HEK293 (cell line): ENCODE measurements at regions not wholly inside any gene's neighbourhood (a gene's known extent, or its start where the extent isn't known, plus 50 kb on each side); places are given as distances from the start of the nearest gene placed in this dataset.

ENCODE experiments used
- CTCF ChIA-PET: fragments of 350-600 bp; formaldehyde crosslinking; extraction: SDS; loops from one replicate; lab custom pipeline; 2021; ENCODE audit warnings: antibody characterized with exemption; lab: Yijun Ruan, JAX
- POLR2A ChIA-PET: fragments of 300-600 bp; formaldehyde crosslinking; extraction: SDS; loops from one replicate; lab custom pipeline; 2020; ENCODE audit warnings: antibody characterized with exemption, inconsistent platforms; lab: Yijun Ruan, JAX
- H3K27ac ChIP-seq: fragments of 200-500 bp; sonication (Bioruptor generic); 2 replicates; pipeline ENCODE4 v1.5.1; 2014; ENCODE audit warnings: low read depth, low read length, control low read depth, inconsistent platforms; ENCODE audit errors: extremely low read depth
- H3K36me3 ChIP-seq, 2 experiments: fragments of 200-500 bp in 1 of 2; sonication (Bioruptor generic) in 1 of 2; 1 replicate in 1 of 2; 2 replicates in 1 of 2; pipeline ENCODE4 v1.5.1; 2014 to 2017; ENCODE audit warnings: inconsistent platforms in 2 of 2, low read length in 2 of 2; ENCODE audit not compliant: control insufficient read depth in 2 of 2, insufficient read depth in 1 of 2
- H3K4me1 ChIP-seq: fragments of 200-500 bp; sonication (Bioruptor generic); 2 replicates; pipeline ENCODE4 v1.5.1; 2014; ENCODE audit warnings: mild to moderate bottlenecking, low read length, inconsistent platforms; ENCODE audit not compliant: control insufficient read depth, insufficient read depth
- H3K4me3 ChIP-seq: 2 replicates; pipeline ENCODE4 v1.5.1; 2011; ENCODE audit warnings: low read depth, mild to moderate bottlenecking, control low read depth, low read length, moderate library complexity
- H3K9me3 ChIP-seq: fragments of 200-500 bp; sonication (Bioruptor generic); 2 replicates; pipeline ENCODE4 v1.5.1; 2014; ENCODE audit warnings: low read depth, low read length, inconsistent platforms; ENCODE audit not compliant: control insufficient read depth, insufficient read depth
- KLF16 ChIP-seq: fragments of 450-650 bp; formaldehyde crosslinking; IDR thresholded peaks from 2 replicates; pipeline ENCODE4 v1.5.1; 2017; ENCODE audit warnings: missing biosample characterization, missing genetic modification characterization
- KLF7 ChIP-seq: fragments of 450-650 bp; formaldehyde crosslinking; IDR thresholded peaks from 2 replicates; pipeline ENCODE4 v1.5.1; 2016; ENCODE audit warnings: missing biosample characterization, missing genetic modification characterization, borderline replicate concordance
- KLF8 ChIP-seq: fragments of 450-650 bp; formaldehyde crosslinking; IDR thresholded peaks from 2 replicates; pipeline ENCODE4 v1.5.1; 2016; ENCODE audit warnings: missing biosample characterization, missing genetic modification characterization
- ZBTB21 ChIP-seq: fragments of 450-650 bp; formaldehyde crosslinking; IDR thresholded peaks from 2 replicates; pipeline ENCODE4 v1.5.1; 2017; ENCODE audit warnings: missing biosample characterization, missing genetic modification characterization
- ZBTB7A ChIP-seq: fragments of 450-650 bp; formaldehyde crosslinking; IDR thresholded peaks from 2 replicates; pipeline ENCODE4 v1.5.1; 2016; ENCODE audit warnings: low read depth, missing biosample characterization, missing genetic modification characterization
- ZFP69B ChIP-seq: fragments of 450-650 bp; formaldehyde crosslinking; IDR thresholded peaks from 2 replicates; pipeline ENCODE4 v1.5.1; 2016; ENCODE audit warnings: missing biosample characterization, missing genetic modification characterization
- ZNF112 ChIP-seq: fragments of 450-650 bp; formaldehyde crosslinking; IDR thresholded peaks from 2 replicates; pipeline ENCODE4 v1.5.0; 2017; ENCODE audit warnings: missing biosample characterization, missing genetic modification characterization
- ZNF114 ChIP-seq: fragments of 450-650 bp; formaldehyde crosslinking; IDR thresholded peaks from 2 replicates; pipeline ENCODE4 v1.5.0; 2017; ENCODE audit warnings: missing biosample characterization, missing genetic modification characterization
- ZNF140 ChIP-seq: fragments of 450-650 bp; formaldehyde crosslinking; IDR thresholded peaks from 2 replicates; pipeline ENCODE4 v1.5.1; 2016; ENCODE audit warnings: missing biosample characterization, missing genetic modification characterization
- ZNF2 ChIP-seq: fragments of 450-650 bp; formaldehyde crosslinking; IDR thresholded peaks from 2 replicates; pipeline ENCODE4 v1.5.1; 2016; ENCODE audit warnings: missing biosample characterization, missing genetic modification characterization
- ZNF391 ChIP-seq: fragments of 450-650 bp; formaldehyde crosslinking; IDR thresholded peaks from 2 replicates; pipeline ENCODE4 v1.5.1; 2016; ENCODE audit warnings: low read depth, missing biosample characterization, missing genetic modification characterization, borderline replicate concordance
- ZNF514 ChIP-seq: fragments of 450-650 bp; formaldehyde crosslinking; IDR thresholded peaks from 2 replicates; pipeline ENCODE4 v1.5.1; 2016; ENCODE audit warnings: missing biosample characterization, missing genetic modification characterization
- ZNF560 ChIP-seq: fragments of 450-650 bp; formaldehyde crosslinking; IDR thresholded peaks from 2 replicates; pipeline ENCODE4 v1.5.1; 2017; ENCODE audit warnings: missing biosample characterization, missing genetic modification characterization, borderline replicate concordance
- ZNF561 ChIP-seq: fragments of 450-650 bp; IDR thresholded peaks from 2 replicates; pipeline ENCODE4 v1.5.1; 2018; ENCODE audit warnings: missing biosample characterization, missing genetic modification characterization, borderline replicate concordance
- ZNF626 ChIP-seq: fragments of 450-650 bp; sonication (Bioruptor Pico); formaldehyde crosslinking; IDR thresholded peaks from 2 replicates; pipeline ENCODE4 v1.5.1; 2018; ENCODE audit warnings: missing biosample characterization, missing genetic modification characterization, inconsistent platforms
- ZNF664 ChIP-seq: fragments of 450-650 bp; formaldehyde crosslinking; IDR thresholded peaks from 2 replicates; pipeline ENCODE4 v1.5.1; 2016; ENCODE audit warnings: missing biosample characterization, missing genetic modification characterization
- ZNF830 ChIP-seq: fragments of 450-650 bp; IDR thresholded peaks from 2 replicates; pipeline ENCODE4 v1.5.0; 2018; ENCODE audit warnings: missing biosample characterization, missing genetic modification characterization, low read depth, mild to moderate bottlenecking, moderate library complexity
- TF ChIP-seq, protein P1 (sequence below): fragments of 450-650 bp; formaldehyde crosslinking; IDR thresholded peaks from 2 replicates; pipeline ENCODE4 v1.5.1; 2016; ENCODE audit warnings: missing biosample characterization, missing genetic modification characterization
- TF ChIP-seq, protein P2 (sequence below): fragments of 450-650 bp; formaldehyde crosslinking; IDR thresholded peaks from 2 replicates; pipeline ENCODE4 v1.5.1; 2016; ENCODE audit warnings: missing biosample characterization, missing genetic modification characterization
- TF ChIP-seq, protein P3 (sequence below): fragments of 450-650 bp; formaldehyde crosslinking; IDR thresholded peaks from 2 replicates; pipeline ENCODE4 v1.5.1; 2016; ENCODE audit warnings: missing biosample characterization, missing genetic modification characterization
- TF ChIP-seq, protein P4 (sequence below): fragments of 450-650 bp; IDR thresholded peaks from 2 replicates; pipeline ENCODE4 v1.5.1; 2018; ENCODE audit warnings: missing biosample characterization, missing genetic modification characterization
- TF ChIP-seq, protein P5 (sequence below): fragments of 450-650 bp; formaldehyde crosslinking; optimal IDR thresholded peaks from 2 replicates; pipeline ENCODE3; 2016; ENCODE audit warnings: missing biosample characterization, mild to moderate bottlenecking, missing genetic modification characterization

DNA sequence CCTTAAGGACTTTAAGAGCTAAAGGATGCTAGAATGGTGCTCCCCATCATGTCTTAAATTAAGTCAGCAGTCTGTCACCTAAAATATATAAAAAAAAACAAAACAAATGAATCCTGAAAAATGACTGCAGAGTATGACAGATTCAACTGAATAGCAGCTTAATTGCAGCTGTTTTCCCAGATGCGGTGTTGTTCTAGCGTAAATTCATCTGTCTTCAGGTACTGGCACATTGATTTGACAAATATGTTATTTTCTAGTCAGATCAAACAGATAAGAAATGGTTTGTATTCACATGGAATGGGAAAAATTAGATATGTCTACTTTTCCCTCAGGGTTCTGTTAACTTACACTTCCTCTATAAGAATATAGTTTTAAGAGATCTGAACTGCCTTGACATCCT, 211.7 kb downstream of the NAF1 start (continued):
- no peak for TF ChIP-seq ZBTB7A
- TF ChIP-seq KLF8 (tag by site-specific recombination), result no peak

DNA sequence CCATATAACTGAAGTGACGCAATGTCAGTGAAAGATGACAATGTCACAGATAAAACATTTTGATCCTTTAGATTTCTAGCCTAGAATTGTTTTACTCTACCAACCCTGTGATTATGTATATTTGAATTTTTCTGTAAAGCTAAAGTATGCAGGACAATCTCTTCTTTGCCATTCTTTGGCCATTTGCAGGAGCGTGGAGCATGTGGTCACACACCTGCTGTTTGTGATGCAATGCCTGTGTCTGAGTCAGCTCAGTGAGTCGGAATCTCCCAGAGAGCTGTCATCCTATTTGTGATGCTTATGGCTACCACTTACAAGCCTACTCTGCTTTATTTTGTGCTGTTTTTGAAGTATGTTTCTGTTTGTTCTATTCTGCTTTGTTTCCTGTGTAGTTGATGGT, 214.5 kb downstream of the NAF1 start:
- H3K9me3 ChIP-seq, result no peaks in the 10 kb centered on the region
- POLR2A ChIA-PET, result no interaction called here
- H3K4me3 ChIP-seq, result no peak overlapping the region
- H3K4me1 ChIP-seq, result no peaks in the 10 kb centered on the region
- H3K36me3 ChIP-seq, result no peaks in the 10 kb centered on the region
- TF ChIP-seq ZNF664 (no peak), KLF7 (tag by site-specific recombination) (no peak), ZFP69B (tag by site-specific recombination) (no peak), ZNF391 (tag by site-specific recombination) (no peak), ZNF2 (tag by site-specific recombination) (no peak), ZNF140 (tag by site-specific recombination) (no peak)
- TF ChIP-seq, protein P1, sequence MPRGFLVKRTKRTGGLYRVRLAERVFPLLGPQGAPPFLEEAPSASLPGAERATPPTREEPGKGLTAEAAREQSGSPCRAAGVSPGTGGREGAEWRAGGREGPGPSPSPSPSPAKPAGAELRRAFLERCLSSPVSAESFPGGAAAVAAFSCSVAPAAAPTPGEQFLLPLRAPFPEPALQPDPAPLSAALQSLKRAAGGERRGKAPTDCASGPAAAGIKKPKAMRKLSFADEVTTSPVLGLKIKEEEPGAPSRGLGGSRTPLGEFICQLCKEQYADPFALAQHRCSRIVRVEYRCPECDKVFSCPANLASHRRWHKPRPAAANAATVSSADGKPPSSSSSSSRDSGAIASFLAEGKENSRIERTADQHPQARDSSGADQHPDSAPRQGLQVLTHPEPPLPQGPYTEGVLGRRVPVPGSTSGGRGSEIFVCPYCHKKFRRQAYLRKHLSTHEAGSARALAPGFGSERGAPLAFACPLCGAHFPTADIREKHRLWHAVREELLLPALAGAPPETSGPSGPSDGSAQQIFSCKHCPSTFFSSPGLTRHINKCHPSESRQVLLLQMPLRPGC (tag by site-specific recombination), result no peak
- TF ChIP-seq, all 188 proteins: peak for 0
- CTCF ChIA-PET, result no interaction called here
- H3K27ac ChIP-seq, result no peak overlapping the region

DNA sequence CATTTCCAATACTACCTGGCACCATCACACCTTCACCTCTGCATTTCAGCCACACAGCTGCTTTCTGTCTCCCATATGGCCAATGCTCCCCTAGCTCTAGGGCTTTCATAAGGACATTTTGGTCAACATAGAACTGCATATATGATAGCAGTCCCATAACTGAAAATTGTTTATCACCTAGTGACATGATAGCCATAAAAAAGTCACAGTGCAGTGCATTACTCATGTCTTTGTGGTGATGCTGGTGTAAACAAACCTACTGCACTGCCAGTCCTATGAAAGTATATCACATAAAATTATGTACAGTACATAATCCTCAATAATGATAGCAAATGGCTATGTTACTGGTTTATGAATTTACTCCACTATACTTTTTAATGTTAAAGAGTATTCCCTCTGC, 221.0 kb downstream of the NAF1 start:
- no peak overlapping the region for H3K27ac ChIP-seq
- ChIA-PET POLR2A (no interaction called here), CTCF (no interaction called here)
- no peaks in the 10 kb centered on the region for H3K4me1 ChIP-seq
- TF ChIP-seq ZNF626 (no peak), ZNF560 (tag by site-specific recombination) (no peak), KLF16 (tag by site-specific recombination) (no peak), ZNF830 (tag by site-specific recombination) (no peak), ZNF112 (tag by site-specific recombination) (no peak), ZNF114 (tag by site-specific recombination) (no peak), ZNF514 (tag by site-specific recombination) (no peak), ZBTB21 (tag by site-specific recombination) (no peak), ZNF561 (tag by site-specific recombination) (no peak)
- TF ChIP-seq, protein P2, sequence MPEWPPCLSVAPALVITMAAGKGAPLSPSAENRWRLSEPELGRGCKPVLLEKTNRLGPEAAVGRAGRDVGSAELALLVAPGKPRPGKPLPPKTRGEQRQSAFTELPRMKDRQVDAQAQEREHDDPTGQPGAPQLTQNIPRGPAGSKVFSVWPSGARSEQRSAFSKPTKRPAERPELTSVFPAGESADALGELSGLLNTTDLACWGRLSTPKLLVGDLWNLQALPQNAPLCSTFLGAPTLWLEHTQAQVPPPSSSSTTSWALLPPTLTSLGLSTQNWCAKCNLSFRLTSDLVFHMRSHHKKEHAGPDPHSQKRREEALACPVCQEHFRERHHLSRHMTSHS, result no peak
- TF ChIP-seq, protein P3, sequence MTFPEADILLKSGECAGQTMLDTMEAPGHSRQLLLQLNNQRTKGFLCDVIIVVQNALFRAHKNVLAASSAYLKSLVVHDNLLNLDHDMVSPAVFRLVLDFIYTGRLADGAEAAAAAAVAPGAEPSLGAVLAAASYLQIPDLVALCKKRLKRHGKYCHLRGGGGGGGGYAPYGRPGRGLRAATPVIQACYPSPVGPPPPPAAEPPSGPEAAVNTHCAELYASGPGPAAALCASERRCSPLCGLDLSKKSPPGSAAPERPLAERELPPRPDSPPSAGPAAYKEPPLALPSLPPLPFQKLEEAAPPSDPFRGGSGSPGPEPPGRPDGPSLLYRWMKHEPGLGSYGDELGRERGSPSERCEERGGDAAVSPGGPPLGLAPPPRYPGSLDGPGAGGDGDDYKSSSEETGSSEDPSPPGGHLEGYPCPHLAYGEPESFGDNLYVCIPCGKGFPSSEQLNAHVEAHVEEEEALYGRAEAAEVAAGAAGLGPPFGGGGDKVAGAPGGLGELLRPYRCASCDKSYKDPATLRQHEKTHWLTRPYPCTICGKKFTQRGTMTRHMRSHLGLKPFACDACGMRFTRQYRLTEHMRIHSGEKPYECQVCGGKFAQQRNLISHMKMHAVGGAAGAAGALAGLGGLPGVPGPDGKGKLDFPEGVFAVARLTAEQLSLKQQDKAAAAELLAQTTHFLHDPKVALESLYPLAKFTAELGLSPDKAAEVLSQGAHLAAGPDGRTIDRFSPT (tag by site-specific recombination), result no peak
- TF ChIP-seq, protein P4, sequence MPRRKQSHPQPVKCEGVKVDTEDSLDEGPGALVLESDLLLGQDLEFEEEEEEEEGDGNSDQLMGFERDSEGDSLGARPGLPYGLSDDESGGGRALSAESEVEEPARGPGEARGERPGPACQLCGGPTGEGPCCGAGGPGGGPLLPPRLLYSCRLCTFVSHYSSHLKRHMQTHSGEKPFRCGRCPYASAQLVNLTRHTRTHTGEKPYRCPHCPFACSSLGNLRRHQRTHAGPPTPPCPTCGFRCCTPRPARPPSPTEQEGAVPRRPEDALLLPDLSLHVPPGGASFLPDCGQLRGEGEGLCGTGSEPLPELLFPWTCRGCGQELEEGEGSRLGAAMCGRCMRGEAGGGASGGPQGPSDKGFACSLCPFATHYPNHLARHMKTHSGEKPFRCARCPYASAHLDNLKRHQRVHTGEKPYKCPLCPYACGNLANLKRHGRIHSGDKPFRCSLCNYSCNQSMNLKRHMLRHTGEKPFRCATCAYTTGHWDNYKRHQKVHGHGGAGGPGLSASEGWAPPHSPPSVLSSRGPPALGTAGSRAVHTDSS (tag by site-specific recombination), result no peak
- TF ChIP-seq, protein P5, sequence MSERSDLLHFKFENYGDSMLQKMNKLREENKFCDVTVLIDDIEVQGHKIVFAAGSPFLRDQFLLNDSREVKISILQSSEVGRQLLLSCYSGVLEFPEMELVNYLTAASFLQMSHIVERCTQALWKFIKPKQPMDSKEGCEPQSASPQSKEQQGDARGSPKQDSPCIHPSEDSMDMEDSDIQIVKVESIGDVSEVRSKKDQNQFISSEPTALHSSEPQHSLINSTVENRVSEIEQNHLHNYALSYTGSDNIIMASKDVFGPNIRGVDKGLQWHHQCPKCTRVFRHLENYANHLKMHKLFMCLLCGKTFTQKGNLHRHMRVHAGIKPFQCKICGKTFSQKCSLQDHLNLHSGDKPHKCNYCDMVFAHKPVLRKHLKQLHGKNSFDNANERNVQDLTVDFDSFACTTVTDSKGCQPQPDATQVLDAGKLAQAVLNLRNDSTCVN, result no peak
- TF ChIP-seq, all 188 proteins: peak for 0
- no peaks in the 10 kb centered on the region for H3K36me3 ChIP-seq
- no peak overlapping the region for H3K4me3 ChIP-seq
- H3K9me3 ChIP-seq, result no peaks in the 10 kb centered on the region
